Liver (tissue), 8 donors: ENCODE measurements at regions not wholly inside any gene's neighbourhood (a gene's known extent, or its start where the extent isn't known, plus 50 kb on each side); places are given as distances from the start of the nearest gene placed in this dataset.

Source experiments
- DNase-seq: peaks from one replicate; pipeline ENCODE4 v3.0.0-alpha.2; 2017; ENCODE audit warnings: low spot score
- H3K27ac ChIP-seq, 2 donors: one replicate each; pipeline ENCODE4 v1.7.0; 2013; ENCODE audit warnings: inconsistent platforms in 2 of 2, low read length in 2 of 2, control low read depth in 1 of 2, low read depth in 1 of 2, mild to moderate bottlenecking in 1 of 2
- H3K27me3 ChIP-seq, 4 donors: one replicate each; pipeline versions ENCODE4 v1.6.1 to v1.7.0; 2013; ENCODE audit warnings: low read length in 3 of 4, inconsistent platforms in 1 of 4, mild to moderate bottlenecking in 1 of 4, moderate library complexity in 1 of 4; ENCODE audit not compliant: control insufficient read depth in 4 of 4, insufficient read depth in 4 of 4
- H3K36me3 ChIP-seq, 4 donors: one replicate each; pipeline versions ENCODE4 v1.6.1 to v1.7.0; 2013; ENCODE audit warnings: low read length in 3 of 4, mild to moderate bottlenecking in 3 of 4, low read depth in 1 of 4, moderate library complexity in 1 of 4; ENCODE audit not compliant: control insufficient read depth in 4 of 4, insufficient read depth in 3 of 4
- H3K4me1 ChIP-seq, 4 donors: one replicate each; pipeline versions ENCODE4 v1.6.1 to v1.7.0; 2013; ENCODE audit warnings: low read length in 3 of 4, mild to moderate bottlenecking in 3 of 4, moderate library complexity in 1 of 4; ENCODE audit not compliant: control insufficient read depth in 4 of 4, insufficient read depth in 4 of 4
- H3K4me3 ChIP-seq, 3 donors: one replicate each; pipeline versions ENCODE4 v1.6.1 to v1.7.0; 2013; ENCODE audit warnings: low read length in 3 of 3, control low read depth in 1 of 3, low read depth in 1 of 3, mild to moderate bottlenecking in 1 of 3
- H3K9ac ChIP-seq, 2 donors: one replicate each; pipeline ENCODE4 v1.7.0; 2013; ENCODE audit warnings: low read length in 2 of 2, mild to moderate bottlenecking in 2 of 2, moderate library complexity in 2 of 2, control low read depth in 1 of 2, low read depth in 1 of 2
- H3K9me3 ChIP-seq, 4 donors: one replicate each; pipeline versions ENCODE4 v1.6.1 to v1.7.0; 2013; ENCODE audit warnings: low read length in 3 of 4; ENCODE audit not compliant: control insufficient read depth in 4 of 4
- ATF3 ChIP-seq: IDR thresholded peaks from 2 replicates; pipeline ENCODE4 v1.6.1; 2016; ENCODE audit warnings: antibody characterized with exemption
- CTCF ChIP-seq: fragments of 150-350 bp; IDR thresholded peaks from 2 replicates; pipeline ENCODE4 v1.5.1; 2017; ENCODE audit warnings: improper control_type of control experiment, low read depth, low read length; ENCODE audit not compliant: missing input control
- EGR1 ChIP-seq, 2 donors: IDR thresholded peaks; 2 replicates each; pipeline ENCODE4 v1.6.1; 2016 to 2018; ENCODE audit warnings: antibody characterized with exemption in 2 of 2, low read depth in 2 of 2
- FOXA1 ChIP-seq: IDR thresholded peaks from 2 replicates; pipeline ENCODE4 v1.6.1; 2016; ENCODE audit warnings: antibody characterized with exemption
- FOXA2 ChIP-seq: IDR thresholded peaks from 2 replicates; pipeline ENCODE4 v1.6.1; 2016; ENCODE audit warnings: antibody characterized with exemption
- GABPA ChIP-seq, 2 donors: IDR thresholded peaks in 1 of 2; conservative IDR thresholded peaks in 1 of 2; 2 replicates each; pipeline ENCODE4 v1.6.1; 2016; ENCODE audit warnings: antibody characterized with exemption in 2 of 2, mild to moderate bottlenecking in 1 of 2, moderate library complexity in 1 of 2
- HNF4A ChIP-seq, 2 donors: conservative IDR thresholded peaks; 2 replicates each; pipeline ENCODE4 v1.6.1; 2016; ENCODE audit warnings: antibody characterized with exemption in 2 of 2, mild to moderate bottlenecking in 2 of 2
- HNF4G ChIP-seq: IDR thresholded peaks from 2 replicates; pipeline ENCODE4 v1.6.1; 2016; ENCODE audit warnings: antibody characterized with exemption
- JUND ChIP-seq, 2 donors: IDR thresholded peaks; 2 replicates each; pipeline ENCODE4 v1.6.1; 2016; ENCODE audit warnings: antibody characterized with exemption in 2 of 2
- MAX ChIP-seq: IDR thresholded peaks from 2 replicates; pipeline ENCODE4 v1.6.1; 2016; ENCODE audit warnings: antibody characterized with exemption
- NR2F2 ChIP-seq: IDR thresholded peaks from 2 replicates; pipeline ENCODE4 v1.6.1; 2016; ENCODE audit warnings: antibody characterized with exemption
- RAD21 ChIP-seq, 2 donors: IDR thresholded peaks; 2 replicates each; pipeline ENCODE4 v1.6.1; 2016; ENCODE audit warnings: antibody characterized with exemption in 2 of 2, mild to moderate bottlenecking in 2 of 2
- REST ChIP-seq: IDR thresholded peaks from 2 replicates; pipeline ENCODE4 v1.6.1; 2016; ENCODE audit warnings: antibody characterized with exemption, mild to moderate bottlenecking
- RXRA ChIP-seq, 2 donors: IDR thresholded peaks; 2 replicates each; pipeline ENCODE4 v1.6.1; 2017 to 2018; ENCODE audit warnings: antibody characterized with exemption in 2 of 2, mild to moderate bottlenecking in 1 of 2
- SP1 ChIP-seq: IDR thresholded peaks from 2 replicates; pipeline ENCODE4 v1.6.1; 2018; ENCODE audit warnings: antibody characterized with exemption, mild to moderate bottlenecking
- TAF1 ChIP-seq: conservative IDR thresholded peaks from 2 replicates; pipeline ENCODE4 v1.6.1; 2016; ENCODE audit warnings: antibody characterized with exemption, mild to moderate bottlenecking
- YY1 ChIP-seq: IDR thresholded peaks from 2 replicates; pipeline ENCODE4 v1.6.1; 2016; ENCODE audit warnings: antibody characterized with exemption, mild to moderate bottlenecking
- ZBTB33 ChIP-seq: IDR thresholded peaks from 2 replicates; pipeline ENCODE4 v1.6.1; 2016; ENCODE audit warnings: antibody characterized with exemption
- WGBS: extraction: QIAGEN DNeasy Blood & Tissue Kit; methylation state at CpG from one replicate; pipeline ENCODE4 v1.1.7; 2013; 5-methylcytosine and 5-hydroxymethylcytosine counted together
- donor health status: healthy.
- donor health status: healthy.
- donor health status: healthy.
- donor health status: healthy.
- donor health status: healthy.

GRCh38 chr11:8336356-8337129 lies 72.9 kb upstream of the LMO1 start:
- H3K36me3 ChIP-seq, result no peaks in the 10 kb centered on the region
- H3K4me3 ChIP-seq, result no peak overlapping the region
- DNase-seq, result no peak
- H3K27me3 ChIP-seq, result peaks cover 0 to 3% (median 1%) of the 10 kb centered on the region in 4 donors
- no peaks in the 10 kb centered on the region for H3K4me1 ChIP-seq
- TF ChIP-seq TAF1, result no peak
- no peak for TF ChIP-seq EGR1 (IDR thresholded peaks at IDR 0.05; ENCODE audit: low read depth in 2 of 2)
- no peak for TF ChIP-seq NR2F2
- no peak for TF ChIP-seq YY1
- no peak for TF ChIP-seq ATF3
- TF ChIP-seq ZBTB33, result no peak
- no peak for TF ChIP-seq FOXA2
- no peak for TF ChIP-seq RXRA (IDR thresholded peaks at IDR 0.05)
- TF ChIP-seq MAX, result no peak
- TF ChIP-seq FOXA1, result no peak
- TF ChIP-seq JUND (IDR thresholded peaks at IDR 0.05), result no peak
- no peak for TF ChIP-seq HNF4A (conservative IDR thresholded peaks at IDR 0.05)
- TF ChIP-seq GABPA (IDR thresholded peaks at IDR 0.05 in 1 of 2, conservative IDR thresholded peaks at IDR 0.05 in 1 of 2), result no peak
- no peak for TF ChIP-seq RAD21 (IDR thresholded peaks at IDR 0.05)
- no peak for TF ChIP-seq SP1
- no peak overlapping the region for H3K9ac ChIP-seq
- WGBS, result 83% methylated on average over 17 of the region's 17 CpGs
- H3K9me3 ChIP-seq, result no peaks in the 10 kb centered on the region
- H3K27ac ChIP-seq, result no peak overlapping the region

GRCh38 chr11:8335683-8336082 lies 72.0 kb upstream of the LMO1 start:
- no peak overlapping the region for H3K9ac ChIP-seq
- 89% methylated on average over 7 of the region's 7 CpGs for WGBS
- peaks cover 0 to 3% (median 1%) of the 10 kb centered on the region in 4 donors for H3K27me3 ChIP-seq
- TF ChIP-seq NR2F2 (no peak), YY1 (no peak), SP1 (no peak), GABPA (IDR thresholded peaks at IDR 0.05 in 1 of 2, conservative IDR thresholded peaks at IDR 0.05 in 1 of 2) (no peak), REST (no peak), RAD21 (IDR thresholded peaks at IDR 0.05) (no peak), HNF4G (no peak), FOXA1 (no peak), RXRA (IDR thresholded peaks at IDR 0.05) (no peak), HNF4A (conservative IDR thresholded peaks at IDR 0.05) (no peak), TAF1 (no peak), ATF3 (no peak), EGR1 (IDR thresholded peaks at IDR 0.05; ENCODE audit: low read depth in 2 of 2) (no peak), FOXA2 (no peak), CTCF (no peak)
- no peaks in the 10 kb centered on the region for H3K9me3 ChIP-seq
- no peak overlapping the region for H3K4me3 ChIP-seq
- no peaks in the 10 kb centered on the region for H3K4me1 ChIP-seq
- DNase-seq, result no peak
- H3K36me3 ChIP-seq, result no peaks in the 10 kb centered on the region
- no peak overlapping the region for H3K27ac ChIP-seq
